IMR-90 (cell line): ENCODE measurements at regions not wholly inside any gene's neighbourhood (a gene's known extent, or its start where the extent isn't known, plus 50 kb on each side); places are given as distances from the start of the nearest gene placed in this dataset.

ENCODE experiments used
- ATAC-seq: fragments of 200-7000 bp; cut with Tn5 transposase; 2 replicates; pipeline ENCODE4 v1.9.1; 2020; ENCODE audit warnings: low read depth, mild to moderate bottlenecking, moderate library complexity
- BruUV-seq: library from RNA; stranded (reverse); fragments of 400-500 nt; replicated peaks from 2 replicates; lab custom pipeline; 2021; lab: Mats Ljungman, UMichigan
- CTCF ChIA-PET: fragments of 300-600 bp; formaldehyde crosslinking; extraction: SDS; loops from one replicate; lab custom pipeline; 2021; ENCODE audit warnings: antibody characterized with exemption; lab: Yijun Ruan, JAX
- POLR2A ChIA-PET: fragments of 300-600 bp; sonication (Branson Sonifier 250); formaldehyde crosslinking; loops from one replicate; lab custom pipeline; 2022; ENCODE audit warnings: antibody characterized with exemption; ENCODE audit not compliant: unreplicated experiment; lab: Charles Lee
- DNase-seq: peaks from one replicate; pipeline ENCODE4 v3.0.0; 2013
- H2AFZ ChIP-seq: replicated peaks from 2 replicates; pipeline ENCODE3; 2013; ENCODE audit warnings: low read length, mild to moderate bottlenecking; ENCODE audit not compliant: poor library complexity
- H2AK5ac ChIP-seq: 2 replicates; pipeline ENCODE4 v1.6.1; 2013; ENCODE audit warnings: low read depth, low read length, inconsistent platforms
- H2AK9ac ChIP-seq: replicated peaks from 2 replicates; pipeline ENCODE3; 2013; ENCODE audit warnings: mild to moderate bottlenecking, low read depth, low read length, moderate library complexity; ENCODE audit not compliant: poor library complexity
- H2BK120ac ChIP-seq: 2 replicates; pipeline ENCODE4 v1.6.1; 2013; ENCODE audit warnings: low read depth, low read length, inconsistent platforms
- H2BK15ac ChIP-seq: 3 replicates; pipeline ENCODE4 v1.6.1; 2013; ENCODE audit warnings: low read depth, low read length, inconsistent platforms
- H2BK20ac ChIP-seq: 2 replicates; pipeline ENCODE4 v1.6.1; 2013; ENCODE audit warnings: low read depth, mild to moderate bottlenecking, inconsistent platforms, low read length, moderate library complexity
- H2BK5ac ChIP-seq: 2 replicates; pipeline ENCODE4 v1.6.1; 2013; ENCODE audit warnings: mild to moderate bottlenecking, low read depth, low read length, inconsistent platforms; ENCODE audit not compliant: poor library complexity, severe bottlenecking
- H3K14ac ChIP-seq: replicated peaks from 2 replicates; pipeline ENCODE4 v1.6.1; 2013; ENCODE audit warnings: low read depth, low read length, inconsistent platforms
- H3K18ac ChIP-seq: 2 replicates; pipeline ENCODE4 v1.6.1; 2013; ENCODE audit warnings: low read depth, low read length, control low read depth
- H3K23ac ChIP-seq: 2 replicates; pipeline ENCODE4 v1.6.1; 2013; ENCODE audit warnings: low read depth, low read length, inconsistent platforms
- H3K27ac ChIP-seq: 2 replicates; pipeline ENCODE4 v1.5.1; 2013; ENCODE audit warnings: mild to moderate bottlenecking, control low read depth, low read length; ENCODE audit not compliant: insufficient read depth
- H3K27me3 ChIP-seq: 2 replicates; pipeline ENCODE4 v1.6.1; 2013; ENCODE audit warnings: low read length; ENCODE audit not compliant: control insufficient read depth, insufficient read depth
- H3K36me3 ChIP-seq: 2 replicates; pipeline ENCODE4 v1.6.1; 2013; ENCODE audit warnings: low read length, mixed read lengths; ENCODE audit not compliant: control insufficient read depth, insufficient read depth
- H3K4ac ChIP-seq: 2 replicates; pipeline ENCODE4 v1.6.1; 2013; ENCODE audit warnings: low read depth, low read length, inconsistent platforms
- H3K4me1 ChIP-seq: 2 replicates; pipeline ENCODE4 v1.6.1; 2013; ENCODE audit warnings: low read length, mixed read lengths; ENCODE audit not compliant: control insufficient read depth, insufficient read depth
- H3K4me2 ChIP-seq: 2 replicates; pipeline ENCODE4 v1.6.1; 2013; ENCODE audit warnings: low read depth, mild to moderate bottlenecking, control low read depth, low read length, moderate library complexity
- H3K4me3 ChIP-seq: 2 replicates; pipeline ENCODE4 v1.5.1; 2013; ENCODE audit warnings: low read depth, mild to moderate bottlenecking, control low read depth, low read length, moderate library complexity; ENCODE audit not compliant: insufficient read depth
- H3K56ac ChIP-seq: 2 replicates; pipeline ENCODE4 v1.6.1; 2013; ENCODE audit warnings: low read length, inconsistent platforms; ENCODE audit not compliant: insufficient read depth; ENCODE audit errors: extremely low read depth
- H3K79me1 ChIP-seq, 2 experiments: 2 replicates each; pipeline ENCODE4 v1.6.1; 2013; ENCODE audit warnings: low read length in 2 of 2, inconsistent platforms in 1 of 2, low read depth in 1 of 2
- H3K9ac ChIP-seq: 2 replicates; pipeline ENCODE4 v1.6.1; 2013; ENCODE audit warnings: low read depth, low read length, control low read depth
- H3K9me1 ChIP-seq: 2 replicates; pipeline ENCODE4 v1.6.1; 2013; ENCODE audit warnings: low read length, inconsistent platforms; ENCODE audit not compliant: insufficient read depth
- H3K9me3 ChIP-seq: 2 replicates; pipeline ENCODE4 v1.6.1; 2013; ENCODE audit warnings: low read length; ENCODE audit not compliant: control insufficient read depth, insufficient read depth
- H4K20me1 ChIP-seq: 2 replicates; pipeline ENCODE4 v1.6.1; 2013; ENCODE audit warnings: low read length, inconsistent platforms; ENCODE audit not compliant: insufficient read depth
- H4K5ac ChIP-seq: 2 replicates; pipeline ENCODE4 v1.6.1; 2013; ENCODE audit warnings: mild to moderate bottlenecking, low read depth, low read length, control low read depth
- H4K8ac ChIP-seq, 2 experiments: 2 replicates each; pipeline ENCODE4 v1.6.1; 2013; ENCODE audit warnings: low read depth in 2 of 2, low read length in 2 of 2, control low read depth in 1 of 2, inconsistent platforms in 1 of 2
- H4K91ac ChIP-seq: 2 replicates; pipeline ENCODE4 v1.6.1; 2013; ENCODE audit warnings: low read depth, low read length, inconsistent platforms; ENCODE audit not compliant: insufficient read depth
- BHLHE40 ChIP-seq: fragments of 150-350 bp; IDR thresholded peaks from 2 replicates; pipeline ENCODE4 v1.6.1; 2016; ENCODE audit warnings: mild to moderate bottlenecking, low read depth, low read length
- CHD1 ChIP-seq: IDR thresholded peaks from 2 replicates; pipeline ENCODE4 v1.6.1; 2012; ENCODE audit warnings: low read depth, low read length, improper control_type of control experiment
- CTCF ChIP-seq: conservative IDR thresholded peaks from 2 replicates; pipeline ENCODE4 v1.5.1; 2012; ENCODE audit warnings: mild to moderate bottlenecking, low read depth, low read length, improper control_type of control experiment
- MAFK ChIP-seq: IDR thresholded peaks from 2 replicates; pipeline ENCODE4 v1.6.1; 2012; ENCODE audit warnings: low read depth, low read length, improper control_type of control experiment
- MAZ ChIP-seq: IDR thresholded peaks from 2 replicates; pipeline ENCODE4 v1.6.1; 2012; ENCODE audit warnings: low read depth, mild to moderate bottlenecking, low read length, improper control_type of control experiment, moderate library complexity, borderline replicate concordance
- MXI1 ChIP-seq: IDR thresholded peaks from 2 replicates; pipeline ENCODE4 v1.6.1; 2012; ENCODE audit warnings: low read depth, mild to moderate bottlenecking, low read length, moderate library complexity, borderline replicate concordance
- NFE2L2 ChIP-seq: fragments of 150-350 bp; IDR thresholded peaks from 2 replicates; pipeline ENCODE4 v1.6.1; 2016; ENCODE audit warnings: low read depth, mild to moderate bottlenecking, low read length
- RCOR1 ChIP-seq: IDR thresholded peaks from 2 replicates; pipeline ENCODE4 v1.6.1; 2012; ENCODE audit warnings: mild to moderate bottlenecking, low read length, improper control_type of control experiment; ENCODE audit not compliant: insufficient replicate concordance
- RFX5 ChIP-seq: IDR thresholded peaks from 2 replicates; pipeline ENCODE4 v1.8.0; 2012; ENCODE audit warnings: low read depth, mild to moderate bottlenecking, low read length, moderate library complexity
- SMC3 ChIP-seq: fragments of 150-350 bp; IDR thresholded peaks from 2 replicates; pipeline ENCODE4 v1.6.1; 2016; ENCODE audit warnings: low read depth, mild to moderate bottlenecking, antibody characterized with exemption, low read length, moderate library complexity
- USF2 ChIP-seq: fragments of 150-350 bp; IDR thresholded peaks from 2 replicates; pipeline ENCODE4 v1.6.1; 2017; ENCODE audit warnings: mild to moderate bottlenecking, antibody characterized with exemption, low read length, low read depth
- WGBS, 2 experiments: methylation state at CpG; one replicate each; pipeline versions ENCODE4 v1.1.5 to v1.1.7; 2013; ENCODE audit warnings: missing lambda C conversion rate in 2 of 2; ENCODE audit not compliant: insufficient read length in 1 of 2; ENCODE audit errors: extremely low coverage in 2 of 2; 5-methylcytosine and 5-hydroxymethylcytosine counted together
- dilution Hi-C: fragments of 300-500 bp; cut with HindIII; formaldehyde crosslinking; loops from one replicate; pipeline ENCODE4 v1.14.3; 2018; ENCODE audit warnings: low sequenced_read_pairs; ENCODE audit not compliant: unreplicated experiment
- in situ Hi-C: fragments of 300-500 bp; cut with MboI; formaldehyde crosslinking; loops from 3 replicates; pipeline ENCODE4 v1.14.3; 2019; ENCODE audit warnings: low sequenced_read_pairs, inconsistent platforms, mixed read lengths
- intact Hi-C: fragments of 100-400 bp; cut with micrococcal nuclease; formaldehyde crosslinking; loops from 2 replicates; pipeline ENCODE4 v1.10.0; 2022

- H3K79me1 ChIP-seq, result no peaks in the 10 kb centered on the region
- ChIA-PET CTCF (no interaction called here), POLR2A (no interaction called here)
- TF ChIP-seq CHD1 (no peak), MAFK (no peak), NFE2L2 (no peak), CTCF (no peak), RCOR1 (no peak), MXI1 (no peak), USF2 (no peak), SMC3 (no peak), RFX5 (no peak), MAZ (no peak), BHLHE40 (no peak)
- no peaks in the 10 kb centered on the region for H3K4me1 ChIP-seq
- no peak overlapping the region for H2BK20ac ChIP-seq
- no peaks in the 10 kb centered on the region for H4K20me1 ChIP-seq
- DNase-seq (no peak), ATAC-seq (no peak)
- dilution Hi-C loops, result no loop called here
- no peak overlapping the region for H2AK9ac ChIP-seq
- H3K36me3 ChIP-seq, result no peaks in the 10 kb centered on the region
- H3K9ac ChIP-seq, result no peak overlapping the region
- BruUV-seq, result no TSS peak
- H3K9me1 ChIP-seq, result no peaks in the 10 kb centered on the region
- no peak overlapping the region for H3K4ac ChIP-seq
- H3K56ac ChIP-seq, result no peak overlapping the region
- no peak overlapping the region for H3K27ac ChIP-seq
- H2BK15ac ChIP-seq, result no peak overlapping the region
- no peak overlapping the region for H4K91ac ChIP-seq
- H3K14ac ChIP-seq, result no peak overlapping the region
- in situ Hi-C loops, result no loop called here
- H4K8ac ChIP-seq, result no peak overlapping the region
- WGBS, 2 experiments, result no CpG with 5 or more reads among the region's 2 CpGs
- no peak overlapping the region for H3K18ac ChIP-seq
- H3K4me2 ChIP-seq, result no peak overlapping the region
- H2BK120ac ChIP-seq, result no peak overlapping the region
- H4K5ac ChIP-seq, result no peak overlapping the region
- no peak overlapping the region for H2BK5ac ChIP-seq
- no peaks in the 10 kb centered on the region; the same call in 1 of the 2 replicates for H3K9me3 ChIP-seq
- no peak overlapping the region for H3K23ac ChIP-seq
- intact Hi-C loops, result no loop called here
- no peak overlapping the region for H2AK5ac ChIP-seq
- H3K27me3 ChIP-seq, result no peaks in the 10 kb centered on the region
- no peak overlapping the region for H2AFZ ChIP-seq
- no peak overlapping the region for H3K4me3 ChIP-seq
Measured at GRCh38 chr4:92060333-92060732, 243.4 kb upstream of the GRID2 start.
